Ovary (tissue), 7 donors: ENCODE measurements at regions not wholly inside any gene's neighbourhood (a gene's known extent, or its start where the extent isn't known, plus 50 kb on each side); places are given as distances from the start of the nearest gene placed in this dataset.
"Not testable (repeated sequence)": the region's sequence is repeated elsewhere in the genome, so short reads cannot be mapped to it uniquely, and the experiment has no call there.

ENCODE experiments used
- DNase-seq, 5 donors: peaks; one replicate each; pipeline ENCODE4 v3.0.0-alpha.2; 2019 to 2020
- H3K27ac ChIP-seq, 2 donors: fragments of 200-600 bp; one replicate each; pipeline versions ENCODE4 v1.5.1 to v1.8.0; 2019 to 2022
- H3K27me3 ChIP-seq: fragments of 200-600 bp; one replicate; pipeline ENCODE4 v1.8.0; 2022
- H3K36me3 ChIP-seq: fragments of 200-600 bp; sonication (generic); one replicate; pipeline ENCODE4 v1.5.1; 2019
- H3K4me1 ChIP-seq: one replicate; pipeline ENCODE4 v1.8.1; 2013; ENCODE audit warnings: mild to moderate bottlenecking, moderate library complexity; ENCODE audit not compliant: insufficient read depth
- H3K4me3 ChIP-seq: fragments of 200-600 bp; sonication (generic); one replicate; pipeline ENCODE4 v1.5.1; 2017
- H3K9me3 ChIP-seq, 2 donors: fragments of 200-600 bp in 1 of 2; sonication (generic) in 1 of 2; one replicate each; pipeline versions ENCODE4 v1.5.1 to v1.8.1; 2013 to 2019; ENCODE audit warnings: mild to moderate bottlenecking in 1 of 2, moderate library complexity in 1 of 2
- CTCF ChIP-seq, 3 donors: fragments of 450-650 bp in 2 of 3; fragments of 200-600 bp in 1 of 3; IDR thresholded peaks; one replicate each; pipeline versions ENCODE4 v1.5.1 to v1.8.0; 2016 to 2022; ENCODE audit warnings: antibody characterized with exemption in 3 of 3, mild to moderate bottlenecking in 1 of 3
- EP300 ChIP-seq: sonication (generic); formaldehyde crosslinking; IDR thresholded peaks from one replicate; pipeline ENCODE4 v1.6.1; 2017; ENCODE audit warnings: antibody characterized with exemption
- POLR2A ChIP-seq: fragments of 450-650 bp; IDR thresholded peaks from one replicate; pipeline ENCODE4 v1.6.1; 2017; ENCODE audit warnings: antibody characterized with exemption, mild to moderate bottlenecking, moderate library complexity
- WGBS, 3 donors: extraction: QIAGEN DNeasy Blood & Tissue Kit in 1 of 3; methylation state at CpG; one replicate each; pipeline versions ENCODE4 v1.1.5 to v1.1.7; 2013 to 2017; 5-methylcytosine and 5-hydroxymethylcytosine counted together
- intact Hi-C, 4 donors: fragments of 100-400 bp; cut with DNase I; formaldehyde crosslinking; loops; one replicate each; pipeline versions ENCODE4 v1.11.0 to v1.15.1; 2022 to 2023
- donor health status: DM: no; HTN: no; CAD: no; lungs with moderate emphysema.
- donor health status: DM: no; HTN: no; CAD: no.
- donor health status: Bipolar disorder and iron deficiency.
- donor health status: DM: no; HTN: no; CAD: no.
- donor health status: DM: yes; HTN: yes; CAD: no.

GRCh38 chr3:22377421-22377820, 626.4 kb upstream of the ZNF385D start:
- no peak overlapping the region for H3K27ac ChIP-seq
- H3K4me3 ChIP-seq, result no peak overlapping the region
- intact Hi-C loops, result no loop called here
- H3K27me3 ChIP-seq, result no peaks in the 10 kb centered on the region
- no peaks in the 10 kb centered on the region for H3K36me3 ChIP-seq
- H3K9me3 ChIP-seq, result no peaks in the 10 kb centered on the region
- no peaks in the 10 kb centered on the region for H3K4me1 ChIP-seq
- TF ChIP-seq EP300, result no peak
- TF ChIP-seq CTCF (IDR thresholded peaks at IDR 0.05), result no peak
- TF ChIP-seq POLR2A, result no peak
- DNase-seq, result no peak

- TF ChIP-seq CTCF (IDR thresholded peaks at IDR 0.05), result no peak
- no peak for TF ChIP-seq EP300
- TF ChIP-seq POLR2A, result no peak
- Histone ChIP-seq H3K27me3 (no peaks in the 10 kb centered on the region), H3K27ac (no peak overlapping the region), H3K4me1 (no peaks in the 10 kb centered on the region), H3K4me3 (no peak overlapping the region), H3K36me3 (no peaks in the 10 kb centered on the region), H3K9me3 (no peaks in the 10 kb centered on the region)
- intact Hi-C loops, result no loop called here
- DNase-seq, result no peak
These were observed 627.9 kb upstream of the ZNF385D start for GRCh38 chr3:22378869-22379268.

GRCh38 chr3:22380253-22380652, 629.2 kb upstream of the ZNF385D start:
- intact Hi-C loops, result no loop called here
- 56 to 75% (median 74%) methylated on average over 4 of the region's 4 CpGs for WGBS, 3 donors
- H3K27me3 ChIP-seq, result no peaks in the 10 kb centered on the region

GRCh38 chr3:22381564-22381963, 630.6 kb upstream of the ZNF385D start:
- H3K27me3 ChIP-seq, H3K36me3 ChIP-seq, H3K27ac ChIP-seq, intact Hi-C loops, H3K9me3 ChIP-seq, H3K4me3 ChIP-seq, H3K4me1 ChIP-seq: not testable (repeated sequence)
- 72 to 89% (median 77%) methylated on average over 10 of the region's 10 CpGs for WGBS, 3 donors
- DNase-seq, result peak; percentile 9 to 37 (median 21)

More at GRCh38 chr3:22380253-22380652, 629.2 kb upstream of the ZNF385D start:
- TF ChIP-seq EP300 (no peak), CTCF (IDR thresholded peaks at IDR 0.05) (no peak), POLR2A (no peak)
- Histone ChIP-seq H3K9me3 (no peaks in the 10 kb centered on the region), H3K4me3 (no peak overlapping the region), H3K4me1 (no peaks in the 10 kb centered on the region), H3K36me3 (no peaks in the 10 kb centered on the region), H3K27ac (no peak overlapping the region)
- no peak for DNase-seq

- Histone ChIP-seq H3K36me3 (no peaks in the 10 kb centered on the region), H3K4me3 (no peak overlapping the region), H3K27ac (no peak overlapping the region), H3K27me3 (no peaks in the 10 kb centered on the region), H3K9me3 (no peaks in the 10 kb centered on the region), H3K4me1 (no peaks in the 10 kb centered on the region)
- TF ChIP-seq EP300 (no peak), CTCF (IDR thresholded peaks at IDR 0.05) (no peak), POLR2A (no peak)
- intact Hi-C loops, result no loop called here
- DNase-seq, result no peak
These were observed 632.3 kb upstream of the ZNF385D start for GRCh38 chr3:22383285-22383684.
